BE2C (cell line): ENCODE measurements at regions not wholly inside any gene's neighbourhood (a gene's known extent, or its start where the extent isn't known, plus 50 kb on each side); places are given as distances from the start of the nearest gene placed in this dataset.

ENCODE experiments used
- DNase-seq: peaks from one replicate; pipeline ENCODE4 v3.0.0-alpha.2; 2020
- H3K27me3 ChIP-seq: fragments of 250-450 bp; sonication (Bioruptor Pico); 2 replicates; pipeline ENCODE4 v1.5.1; 2020; ENCODE audit warnings: mild to moderate bottlenecking
- H3K36me3 ChIP-seq: fragments of 250-450 bp; sonication (Bioruptor Pico); 2 replicates; pipeline ENCODE4 v1.5.1; 2020; ENCODE audit warnings: mild to moderate bottlenecking
- H3K4me1 ChIP-seq: fragments of 250-450 bp; sonication (Bioruptor Pico); 2 replicates; pipeline ENCODE4 v1.5.1; 2020
- H3K4me3 ChIP-seq: 2 replicates; pipeline ENCODE4 v1.5.1; 2011; ENCODE audit warnings: low read depth, low read length
- H3K9me3 ChIP-seq: fragments of 250-450 bp; sonication (Bioruptor Pico); 2 replicates; pipeline ENCODE4 v1.5.1; 2020
- TF ChIP-seq, protein P1 (sequence below): IDR thresholded peaks from 2 replicates; pipeline ENCODE4 v1.5.1; 2012; ENCODE audit warnings: mild to moderate bottlenecking, low read depth, low read length

DNA sequence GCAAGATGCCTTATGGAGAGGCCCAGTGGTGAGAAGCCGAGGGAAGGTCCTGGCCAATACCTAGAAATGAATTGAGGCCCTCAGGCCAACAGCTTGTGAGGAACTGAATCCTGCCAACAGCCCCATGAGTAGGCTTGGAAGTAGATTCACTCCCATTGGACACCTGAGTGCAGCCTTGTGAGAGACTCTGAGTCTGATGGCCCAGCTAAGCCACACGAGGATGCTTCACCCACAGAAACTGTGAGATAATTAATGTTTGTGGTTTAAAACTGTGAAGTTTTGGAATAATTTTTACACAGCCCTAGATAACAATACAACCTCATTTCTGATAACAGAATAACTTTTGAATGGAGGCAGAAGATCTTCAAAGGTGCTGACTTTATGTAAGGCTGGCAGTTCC, 65.9 kb upstream of the DAP start:
- Histone ChIP-seq H3K36me3 (no peaks in the 10 kb centered on the region), H3K4me3 (no peak overlapping the region), H3K4me1 (no peaks in the 10 kb centered on the region), H3K9me3 (no peaks in the 10 kb centered on the region), H3K27me3 (no peaks in the 10 kb centered on the region)
- no peak for DNase-seq
- TF ChIP-seq, protein P1, sequence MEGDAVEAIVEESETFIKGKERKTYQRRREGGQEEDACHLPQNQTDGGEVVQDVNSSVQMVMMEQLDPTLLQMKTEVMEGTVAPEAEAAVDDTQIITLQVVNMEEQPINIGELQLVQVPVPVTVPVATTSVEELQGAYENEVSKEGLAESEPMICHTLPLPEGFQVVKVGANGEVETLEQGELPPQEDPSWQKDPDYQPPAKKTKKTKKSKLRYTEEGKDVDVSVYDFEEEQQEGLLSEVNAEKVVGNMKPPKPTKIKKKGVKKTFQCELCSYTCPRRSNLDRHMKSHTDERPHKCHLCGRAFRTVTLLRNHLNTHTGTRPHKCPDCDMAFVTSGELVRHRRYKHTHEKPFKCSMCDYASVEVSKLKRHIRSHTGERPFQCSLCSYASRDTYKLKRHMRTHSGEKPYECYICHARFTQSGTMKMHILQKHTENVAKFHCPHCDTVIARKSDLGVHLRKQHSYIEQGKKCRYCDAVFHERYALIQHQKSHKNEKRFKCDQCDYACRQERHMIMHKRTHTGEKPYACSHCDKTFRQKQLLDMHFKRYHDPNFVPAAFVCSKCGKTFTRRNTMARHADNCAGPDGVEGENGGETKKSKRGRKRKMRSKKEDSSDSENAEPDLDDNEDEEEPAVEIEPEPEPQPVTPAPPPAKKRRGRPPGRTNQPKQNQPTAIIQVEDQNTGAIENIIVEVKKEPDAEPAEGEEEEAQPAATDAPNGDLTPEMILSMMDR, result no peak

DNA sequence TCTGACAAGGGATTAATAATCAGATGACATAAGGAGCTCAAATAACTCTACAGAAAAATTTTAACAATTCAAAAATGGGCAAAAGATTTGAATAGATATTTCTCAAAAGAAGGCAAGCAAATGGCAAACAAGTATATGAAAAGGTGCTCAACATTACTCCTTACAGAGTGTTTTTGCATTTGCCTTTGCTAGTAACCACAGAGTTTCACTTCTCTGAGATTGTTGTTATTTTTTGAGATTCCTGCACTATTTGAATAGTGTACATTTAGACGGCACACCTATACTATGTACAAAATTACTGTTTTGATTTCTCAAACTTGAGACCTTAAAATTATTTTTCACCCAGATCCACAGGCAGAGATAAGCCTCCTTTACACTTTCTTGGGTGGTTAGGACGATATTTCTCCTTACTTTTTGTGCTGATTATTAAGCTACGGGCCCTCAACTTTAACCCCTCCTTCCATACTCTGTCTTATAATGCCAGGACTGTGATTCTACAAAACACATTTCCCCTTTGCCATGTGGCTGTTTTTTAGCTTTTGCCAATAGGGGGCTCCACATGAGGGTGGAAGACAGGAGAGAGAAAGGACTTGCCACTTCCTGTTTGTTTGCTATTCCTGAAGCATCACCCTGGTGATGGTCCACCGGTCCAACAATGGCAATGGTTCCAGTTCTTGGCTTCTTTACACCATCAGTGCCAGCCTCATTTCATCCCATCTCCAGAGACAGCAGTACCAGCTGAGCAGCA, 65.0 kb upstream of the DAP start:
- no peak for DNase-seq
- no peaks in the 10 kb centered on the region for H3K9me3 ChIP-seq
- no peaks in the 10 kb centered on the region for H3K4me1 ChIP-seq
- no peaks in the 10 kb centered on the region; the same call in 1 of the 2 replicates for H3K27me3 ChIP-seq
- no peaks in the 10 kb centered on the region for H3K36me3 ChIP-seq
- TF ChIP-seq, protein P1, result peak; percentile 25; the same call in 1 of the 2 replicates
- no peak overlapping the region for H3K4me3 ChIP-seq

DNA sequence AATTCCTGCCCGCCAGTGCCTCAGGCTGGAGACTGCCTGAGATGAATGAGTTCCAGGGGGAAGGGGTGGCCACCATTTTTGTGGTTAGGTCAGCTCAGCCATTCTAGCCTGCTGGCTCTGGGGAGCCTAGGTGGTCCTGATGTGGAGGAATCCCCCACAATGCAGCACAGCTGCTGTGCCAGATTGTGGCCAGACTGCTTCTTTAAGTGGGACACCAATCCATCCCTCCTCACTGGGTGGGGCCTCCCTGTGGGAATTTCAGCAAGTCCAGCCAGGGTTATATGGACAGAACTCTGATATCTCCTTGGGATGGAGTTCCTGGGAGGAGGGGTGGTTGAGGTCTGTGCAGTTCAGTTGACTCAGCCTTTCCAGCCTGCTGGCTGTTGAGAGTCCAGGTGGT, 51.2 kb upstream of the DAP start:
- H3K9me3 ChIP-seq, result no peaks in the 10 kb centered on the region
- no peak overlapping the region for H3K4me3 ChIP-seq
- H3K36me3 ChIP-seq, result no peaks in the 10 kb centered on the region
- TF ChIP-seq, protein P1, result no peak
- no peaks in the 10 kb centered on the region for H3K4me1 ChIP-seq
- no peaks in the 10 kb centered on the region for H3K27me3 ChIP-seq
- DNase-seq, result no peak
